ENCODE measurements at regions not wholly inside any gene's neighbourhood (a gene's known extent, or its start where the extent isn't known, plus 50 kb on each side); places are given as distances from the start of the nearest gene placed in this dataset.

GRCh38 chr6:165986914-165987482 is 180.7 kb downstream of the TBXT start:
- DNase-seq (ENCODE audit: low spot score) = no peak

- no peak for DNase-seq (ENCODE audit: low spot score)
Measured at GRCh38 chr6:165986311-165986913, 181.2 kb downstream of the TBXT start.

GRCh38 chr6:165985806-165986299 is 181.8 kb downstream of the TBXT start:
- DNase-seq (ENCODE audit: low spot score) = no peak

GRCh38 chr6:165985281-165985805 is 182.3 kb downstream of the TBXT start:
- DNase-seq (ENCODE audit: low spot score) = no peak

GRCh38 chr6:165984729-165985275 is 182.8 kb downstream of the TBXT start:
- no peak for DNase-seq (ENCODE audit: low spot score)

GRCh38 chr6:165983112-165984072 is 184.3 kb downstream of the TBXT start:
- no peak for DNase-seq (ENCODE audit: low spot score)

GRCh38 chr6:165978476-165978875 is 189.2 kb downstream of the TBXT start:
- DNase-seq (ENCODE audit: low spot score) = no peak

- DNase-seq (ENCODE audit: low spot score) = no peak
Measured at GRCh38 chr6:165976684-165977083, 191.0 kb downstream of the TBXT start.

GRCh38 chr6:165974817-165975216 is 192.8 kb downstream of the TBXT start:
- DNase-seq (ENCODE audit: low spot score) = no peak

GRCh38 chr6:165973473-165973872 is 194.2 kb downstream of the TBXT start:
- DNase-seq (ENCODE audit: low spot score) = no peak

- no peak for DNase-seq (ENCODE audit: low spot score)
Measured at GRCh38 chr6:165972139-165972802, 195.4 kb downstream of the TBXT start.

GRCh38 chr6:165971202-165971601 is 196.4 kb downstream of the TBXT start:
- DNase-seq (ENCODE audit: low spot score) = no peak

GRCh38 chr6:165970001-165970400 is 197.7 kb downstream of the TBXT start:
- no peak for DNase-seq (ENCODE audit: low spot score)

- DNase-seq (ENCODE audit: low spot score) = no peak
Measured at GRCh38 chr6:165969184-165969583, 198.5 kb downstream of the TBXT start.

- DNase-seq (ENCODE audit: low spot score) = no peak
Measured at GRCh38 chr6:165968408-165968807, 199.2 kb downstream of the TBXT start.

- DNase-seq (ENCODE audit: low spot score) = no peak
Measured at GRCh38 chr6:165967810-165968407, 199.7 kb downstream of the TBXT start.

GRCh38 chr6:165963750-165964149 is 203.9 kb downstream of the TBXT start:
- DNase-seq (ENCODE audit: low spot score) = no peak

GRCh38 chr6:165962366-165962765 is 205.3 kb downstream of the TBXT start:
- no peak for DNase-seq (ENCODE audit: low spot score)

GRCh38 chr6:165961233-165961632 is 206.4 kb downstream of the TBXT start:
- DNase-seq (ENCODE audit: low spot score) = no peak

GRCh38 chr6:165960695-165961094 is 207.0 kb downstream of the TBXT start:
- no peak for DNase-seq (ENCODE audit: low spot score)

GRCh38 chr6:165959627-165960026 is 208.0 kb downstream of the TBXT start:
- DNase-seq (ENCODE audit: low spot score) = no peak
